ENCODE measurements at regions not wholly inside any gene's neighbourhood (a gene's known extent, or its start where the extent isn't known, plus 50 kb on each side); places are given as distances from the start of the nearest gene placed in this dataset.

DNA sequence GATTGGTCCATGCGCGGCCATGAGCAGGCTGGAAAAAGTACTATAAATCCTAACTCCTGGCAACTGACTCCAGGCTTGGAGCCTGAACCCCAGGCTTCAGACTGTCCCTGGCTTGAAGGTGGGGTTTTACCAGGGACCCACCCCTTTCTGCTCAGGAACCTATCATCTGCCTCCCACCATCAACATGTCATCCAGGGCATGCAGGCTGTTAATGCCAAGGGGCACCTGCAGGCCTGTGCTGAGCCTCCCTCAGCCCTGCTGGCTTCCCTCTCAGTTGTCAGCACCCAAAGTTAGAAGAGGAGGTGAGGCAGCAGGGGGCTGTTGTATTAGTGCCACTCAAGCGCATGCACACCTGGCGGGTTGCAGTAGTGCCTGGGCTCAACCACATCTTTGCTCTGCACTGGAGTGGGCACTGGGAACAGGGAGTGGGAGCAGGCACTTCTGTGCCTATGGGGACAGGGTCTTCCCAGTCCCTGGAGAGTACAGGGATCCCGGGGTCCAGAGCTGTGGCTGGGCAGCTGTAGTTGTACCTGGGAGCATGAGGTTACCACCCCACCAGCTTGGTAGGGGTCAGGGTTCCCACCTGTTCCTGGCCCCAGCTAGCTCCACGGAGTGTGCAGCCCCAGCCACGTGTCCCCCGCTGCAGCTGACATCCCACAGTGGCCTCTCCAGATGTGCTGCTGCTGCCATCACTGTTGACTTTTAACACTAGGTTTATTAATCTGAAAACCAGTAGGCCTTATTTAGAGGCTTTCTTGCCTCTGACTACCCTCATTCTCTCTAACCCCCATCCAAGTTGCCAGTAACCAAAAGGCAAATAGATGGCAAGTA is 306.2 kb upstream of the RIOK2 start:
- H3K4me3 ChIP-seq (ENCODE audit: low read depth, low read length), result no peak overlapping the region
- DNase-seq (ENCODE audit: low read depth), result no peak
- TF ChIP-seq, protein P1, sequence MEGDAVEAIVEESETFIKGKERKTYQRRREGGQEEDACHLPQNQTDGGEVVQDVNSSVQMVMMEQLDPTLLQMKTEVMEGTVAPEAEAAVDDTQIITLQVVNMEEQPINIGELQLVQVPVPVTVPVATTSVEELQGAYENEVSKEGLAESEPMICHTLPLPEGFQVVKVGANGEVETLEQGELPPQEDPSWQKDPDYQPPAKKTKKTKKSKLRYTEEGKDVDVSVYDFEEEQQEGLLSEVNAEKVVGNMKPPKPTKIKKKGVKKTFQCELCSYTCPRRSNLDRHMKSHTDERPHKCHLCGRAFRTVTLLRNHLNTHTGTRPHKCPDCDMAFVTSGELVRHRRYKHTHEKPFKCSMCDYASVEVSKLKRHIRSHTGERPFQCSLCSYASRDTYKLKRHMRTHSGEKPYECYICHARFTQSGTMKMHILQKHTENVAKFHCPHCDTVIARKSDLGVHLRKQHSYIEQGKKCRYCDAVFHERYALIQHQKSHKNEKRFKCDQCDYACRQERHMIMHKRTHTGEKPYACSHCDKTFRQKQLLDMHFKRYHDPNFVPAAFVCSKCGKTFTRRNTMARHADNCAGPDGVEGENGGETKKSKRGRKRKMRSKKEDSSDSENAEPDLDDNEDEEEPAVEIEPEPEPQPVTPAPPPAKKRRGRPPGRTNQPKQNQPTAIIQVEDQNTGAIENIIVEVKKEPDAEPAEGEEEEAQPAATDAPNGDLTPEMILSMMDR (IDR thresholded peaks at IDR 0.05; ENCODE audit: control insufficient read depth, extremely low read depth, insufficient read depth), result no peak

GRCh38 chr5:97494465-97494864 is 311.4 kb upstream of the RIOK2 start:
- no peak for DNase-seq (ENCODE audit: low read depth)
- TF ChIP-seq, protein P1 (IDR thresholded peaks at IDR 0.05; ENCODE audit: control insufficient read depth, extremely low read depth, insufficient read depth), result no peak

DNA sequence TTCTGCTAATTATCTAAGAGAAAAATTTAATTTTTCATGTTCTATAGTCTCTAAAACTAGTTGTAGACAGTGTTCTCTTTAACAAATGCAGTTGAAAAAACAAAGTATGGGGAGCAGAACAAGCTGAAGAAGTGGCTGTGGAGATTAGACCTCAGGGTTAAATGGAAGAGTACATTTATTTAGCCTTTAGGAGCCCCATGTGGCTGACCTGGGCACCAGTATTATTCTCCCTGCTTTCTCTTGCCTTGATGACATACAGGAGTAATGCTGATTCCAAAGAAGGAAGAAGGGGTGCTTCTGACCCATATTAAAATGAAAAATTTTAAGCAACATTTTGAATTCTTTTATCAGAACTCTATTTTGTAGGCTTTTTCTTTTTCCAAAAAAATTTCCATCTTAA is 312.3 kb upstream of the RIOK2 start:
- no peak for DNase-seq (ENCODE audit: low read depth)
- no peak overlapping the region for H3K4me3 ChIP-seq (ENCODE audit: low read depth, low read length)
- TF ChIP-seq, protein P1 (IDR thresholded peaks at IDR 0.05; ENCODE audit: control insufficient read depth, extremely low read depth, insufficient read depth), result no peak

More at GRCh38 chr5:97494465-97494864, 311.4 kb upstream of the RIOK2 start:
- no peak overlapping the region for H3K4me3 ChIP-seq (ENCODE audit: low read depth, low read length)

DNA sequence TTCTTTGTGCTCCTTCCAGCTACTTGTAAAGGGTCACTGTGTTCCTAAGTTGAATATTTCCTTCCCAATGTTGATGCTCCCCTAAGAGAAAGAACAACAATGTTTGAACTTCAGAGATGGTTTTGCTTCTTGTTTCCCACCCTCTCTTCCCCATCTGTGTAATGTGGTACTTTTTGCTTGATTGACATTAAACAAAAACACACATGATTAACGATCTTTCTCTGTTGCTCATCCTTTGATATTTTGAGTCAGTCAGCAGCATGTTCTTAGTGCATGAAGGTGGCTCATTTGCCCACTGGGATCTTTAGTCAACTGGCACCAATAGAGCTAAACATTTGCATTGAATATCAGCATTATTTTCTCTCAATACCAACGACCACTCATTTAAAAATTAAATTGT is 313.0 kb upstream of the RIOK2 start:
- DNase-seq (ENCODE audit: low read depth), result no peak
- H3K4me3 ChIP-seq (ENCODE audit: low read depth, low read length), result no peak overlapping the region
- TF ChIP-seq, protein P1 (IDR thresholded peaks at IDR 0.05; ENCODE audit: control insufficient read depth, extremely low read depth, insufficient read depth), result no peak

DNA sequence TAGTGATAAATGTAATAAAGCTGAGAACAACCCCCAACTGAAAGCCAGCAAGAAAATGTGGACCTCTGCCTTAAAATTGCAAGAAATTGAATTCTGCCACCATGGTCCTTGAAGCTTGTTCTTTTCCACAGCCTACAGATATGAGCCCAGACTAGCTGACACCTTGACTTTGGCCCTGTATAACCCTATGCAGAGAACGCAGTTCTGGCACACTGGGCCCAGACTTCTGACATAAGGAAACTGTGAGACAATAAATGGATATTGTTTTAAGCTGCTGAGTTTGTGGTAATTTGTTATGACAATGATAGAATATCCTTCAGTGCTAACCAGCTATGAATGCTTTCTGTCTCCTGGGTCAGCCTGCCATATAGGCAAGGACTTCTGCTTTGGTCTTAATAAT is 315.6 kb upstream of the RIOK2 start:
- no peak overlapping the region for H3K4me3 ChIP-seq (ENCODE audit: low read depth, low read length)
- no peak for DNase-seq (ENCODE audit: low read depth)
- TF ChIP-seq, protein P1 (IDR thresholded peaks at IDR 0.05; ENCODE audit: control insufficient read depth, extremely low read depth, insufficient read depth), result no peak

GRCh38 chr5:97499605-97500004 is 316.6 kb upstream of the RIOK2 start:
- DNase-seq (ENCODE audit: low read depth), result peak; percentile 76
- TF ChIP-seq, protein P1 (IDR thresholded peaks at IDR 0.05; ENCODE audit: control insufficient read depth, extremely low read depth, insufficient read depth), result no peak
- no peak overlapping the region for H3K4me3 ChIP-seq (ENCODE audit: low read depth, low read length)

Data from LNCaP clone FGC (cell line).